GM18861 (cell line): ENCODE measurements at regions not wholly inside any gene's neighbourhood (a gene's known extent, or its start where the extent isn't known, plus 50 kb on each side); places are given as distances from the start of the nearest gene placed in this dataset.
A peak's percentile ranks its signal among the peaks of the same experiment; 100 is the strongest.

ENCODE experiments used
- ATAC-seq: cut with Tn5 transposase; IDR thresholded peaks from one replicate; pipeline ENCODE4 v1.9.1; 2021; ENCODE audit not compliant: unreplicated experiment

DNA sequence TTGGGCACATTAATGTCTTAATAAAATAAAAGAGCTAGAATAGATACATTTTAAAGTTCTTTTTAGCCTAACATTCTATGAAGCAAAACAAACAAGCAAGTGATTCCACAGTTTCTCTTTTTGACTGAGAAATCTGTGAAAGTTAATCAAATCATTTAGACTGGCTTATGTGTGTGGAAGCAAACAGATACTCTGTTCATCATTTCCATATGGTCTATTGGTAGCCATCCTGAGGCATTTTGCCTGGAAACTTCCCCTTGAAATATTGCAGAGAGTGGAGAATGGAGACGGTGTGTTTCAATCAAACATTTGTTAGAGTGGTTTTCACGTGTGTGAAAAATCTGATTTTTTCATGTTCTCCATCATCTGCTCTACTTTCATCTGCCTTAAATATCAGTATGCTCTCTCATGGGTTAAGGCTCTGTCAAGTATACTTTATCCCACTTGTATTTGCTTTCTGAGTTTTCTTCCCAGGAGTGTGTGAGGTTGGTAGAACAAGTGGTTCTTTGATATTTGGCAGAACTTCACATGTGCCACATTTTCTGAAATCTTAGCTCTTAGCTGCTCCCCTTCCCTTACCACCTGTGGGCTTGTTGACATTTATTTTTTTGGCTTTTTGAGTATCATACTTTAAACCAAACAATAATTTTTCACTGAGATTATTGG, 139.1 kb upstream of the PTGFR start:
- ATAC-seq, result no peak

DNA sequence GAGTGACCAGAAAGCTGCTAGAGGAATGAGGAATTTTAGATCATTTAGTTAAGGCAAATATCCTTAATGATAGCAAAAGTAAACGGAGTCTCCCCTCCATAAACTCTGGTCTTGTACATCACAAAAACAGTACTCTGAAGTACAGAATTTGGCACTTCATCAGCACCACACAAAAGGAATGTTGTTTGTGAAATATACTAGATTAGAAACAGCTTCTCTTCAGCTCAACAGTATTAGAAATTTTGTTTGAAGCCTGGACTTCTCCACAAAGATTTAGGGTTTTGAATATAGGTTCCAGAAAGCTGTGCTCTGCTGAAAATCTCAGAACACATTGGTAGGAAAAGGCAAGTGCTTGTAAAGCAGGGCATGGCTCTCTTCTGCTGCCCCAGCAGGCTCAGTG, 135.1 kb upstream of the PTGFR start:
- no peak for ATAC-seq

GRCh38 chr1:78358165-78358564, 132.6 kb upstream of the PTGFR start:
- ATAC-seq, result no peak

GRCh38 chr1:78359666-78360065, 131.1 kb upstream of the PTGFR start:
- no peak for ATAC-seq

- ATAC-seq, result no peak
Observed at GRCh38 chr1:78360584-78360983, 130.2 kb upstream of the PTGFR start.

- no peak for ATAC-seq
Observed at GRCh38 chr1:78367700-78368099, 123.1 kb upstream of the PTGFR start.

DNA sequence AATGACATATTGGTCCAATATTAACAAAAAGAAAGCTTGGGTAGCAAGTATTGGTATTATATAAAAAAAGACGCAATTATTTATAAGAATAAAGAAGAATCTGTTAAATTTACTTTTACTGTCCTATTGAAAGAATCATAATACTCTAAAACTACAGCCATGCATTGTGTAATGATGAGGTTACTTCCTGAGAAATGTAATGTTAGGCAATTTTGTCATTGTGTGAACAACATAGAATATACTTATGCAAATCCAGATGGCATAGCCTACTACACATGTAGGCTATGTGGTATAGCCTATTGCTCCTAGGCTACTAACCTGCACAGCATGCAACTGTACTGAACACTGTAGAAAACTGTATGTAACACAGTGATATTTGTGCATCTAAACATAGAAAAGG, 121.2 kb upstream of the PTGFR start:
- no peak for ATAC-seq

DNA sequence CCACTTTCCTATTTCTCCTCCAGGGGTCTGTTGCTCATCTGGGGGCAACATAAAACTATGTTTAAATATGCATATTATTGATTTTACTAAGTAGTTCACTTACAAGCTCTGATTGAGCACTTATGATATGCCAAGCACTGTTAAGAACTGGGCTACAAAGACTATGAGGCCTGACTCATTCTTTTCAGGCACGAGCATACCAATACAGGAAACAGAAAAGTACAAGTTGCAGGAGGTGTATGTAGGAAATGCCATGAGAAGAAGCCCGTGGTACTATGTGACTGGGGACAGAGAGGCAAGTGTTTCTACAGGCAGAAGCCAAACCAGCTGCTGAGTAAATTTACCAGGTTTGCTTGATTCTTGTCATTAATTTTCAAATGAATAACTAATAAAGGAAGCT, 120.4 kb upstream of the PTGFR start:
- ATAC-seq, result peak; percentile 81

DNA sequence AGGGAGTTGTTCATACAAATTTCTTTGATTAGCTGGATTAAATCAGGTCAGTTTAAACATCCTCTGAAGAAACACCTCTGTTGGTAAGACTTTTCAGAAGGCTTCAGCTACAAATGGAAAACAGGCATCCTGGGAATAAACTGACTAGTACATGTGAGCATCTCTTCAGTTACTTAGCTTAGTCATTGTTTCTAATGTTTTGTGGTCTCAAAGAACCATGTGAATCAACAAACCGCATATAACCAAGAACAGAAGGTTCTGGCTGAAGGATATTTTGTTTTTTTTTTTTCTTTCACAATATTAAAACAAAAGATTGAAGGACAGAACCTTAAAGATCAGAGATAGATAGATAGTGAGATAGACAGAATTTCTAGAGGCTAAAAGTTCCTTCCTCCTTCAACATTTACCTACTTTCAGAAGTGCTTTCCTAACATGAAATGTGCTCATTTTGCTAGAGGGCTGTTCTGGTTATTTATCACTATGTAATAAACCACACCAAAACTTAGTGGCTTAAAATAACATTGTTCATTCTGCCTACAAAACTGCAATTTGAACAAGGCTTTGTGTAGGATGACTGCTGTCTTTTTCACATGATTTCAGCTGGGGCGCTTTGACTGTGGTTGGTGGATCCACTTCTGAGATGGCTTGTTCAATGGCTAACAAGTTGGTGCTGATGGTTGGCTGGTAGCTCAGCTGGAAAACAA, 119.8 kb upstream of the PTGFR start:
- peak; percentile 66 for ATAC-seq

DNA sequence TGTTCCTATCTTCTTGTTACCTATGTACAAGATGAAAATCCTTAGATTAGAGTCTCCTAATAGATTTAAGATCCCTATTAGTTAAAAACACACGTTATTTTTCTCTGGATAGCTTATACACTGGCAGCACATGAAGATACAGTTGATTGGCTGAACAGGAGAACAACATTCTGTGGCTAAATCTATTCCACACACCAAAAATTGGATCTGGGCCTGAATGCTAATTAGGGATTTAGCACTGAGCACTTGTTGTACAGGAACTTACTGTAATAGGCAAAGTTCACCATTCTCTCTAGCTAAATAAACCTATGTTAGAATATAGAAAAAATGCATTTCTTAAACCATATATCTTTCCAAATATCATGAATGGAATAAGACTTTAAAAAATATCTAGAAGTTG, 117.1 kb upstream of the PTGFR start:
- ATAC-seq, result no peak

GRCh38 chr1:78375996-78376395, 114.8 kb upstream of the PTGFR start:
- no peak for ATAC-seq

DNA sequence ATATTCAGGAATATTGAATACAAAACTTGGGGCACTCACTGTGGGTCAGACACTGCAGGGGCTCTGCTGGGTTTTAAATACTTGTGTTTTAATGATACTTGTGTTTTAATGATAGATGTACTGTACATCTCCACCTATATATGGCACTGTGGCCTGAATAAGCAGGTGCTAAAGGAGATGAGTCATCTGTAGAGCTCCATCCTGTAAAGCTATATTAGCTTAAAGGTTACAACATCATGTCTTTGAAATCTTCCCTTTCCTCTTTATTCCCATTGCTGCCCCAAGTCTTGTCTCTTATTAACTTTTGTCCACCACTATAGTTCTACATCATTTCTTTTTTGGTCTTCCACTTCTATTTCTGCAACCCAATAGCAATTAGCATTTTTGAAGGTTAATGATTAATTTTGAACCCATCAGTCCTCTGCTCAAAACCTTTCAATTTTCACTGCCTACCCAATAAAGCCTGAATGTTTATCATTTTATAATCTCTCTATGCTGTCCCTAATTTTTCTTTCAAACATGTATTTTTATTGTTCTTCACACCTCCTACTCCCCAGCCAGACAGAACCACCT, 113.3 kb upstream of the PTGFR start:
- peak; percentile 96 for ATAC-seq

- ATAC-seq, result no peak
Observed at GRCh38 chr1:78383923-78384322, 106.9 kb upstream of the PTGFR start.

DNA sequence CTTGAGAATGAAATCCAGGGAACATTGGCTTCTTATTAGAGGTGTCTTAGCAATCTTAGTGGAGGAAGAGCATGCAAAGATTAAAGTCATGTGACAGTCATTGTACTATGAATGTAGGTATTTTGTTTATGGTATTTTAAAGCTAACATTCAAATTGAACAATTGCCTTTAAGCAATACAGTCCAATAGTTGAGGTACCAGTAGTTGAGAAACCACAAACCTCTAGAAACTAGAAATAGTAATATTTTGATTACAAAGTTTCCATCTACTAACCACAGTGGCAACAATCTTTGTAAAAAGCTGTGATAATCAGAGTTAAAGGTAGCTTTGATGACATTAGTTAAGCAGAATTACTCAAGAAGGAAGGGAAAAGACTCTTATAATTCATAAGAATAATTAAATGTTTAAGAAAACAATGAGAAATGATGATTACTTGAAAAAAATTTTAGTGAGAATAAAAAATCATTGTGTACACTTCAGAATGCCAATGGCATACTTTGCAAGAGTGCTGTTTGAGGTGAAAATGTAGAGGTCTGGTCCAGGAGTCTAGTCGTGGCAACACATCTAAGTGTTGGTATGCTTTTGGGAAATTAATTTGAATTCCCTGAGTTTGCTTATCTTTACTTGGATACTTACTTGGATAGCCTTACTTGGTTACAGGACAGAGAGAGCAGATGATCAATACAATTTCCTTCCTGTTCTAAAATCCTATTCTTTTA, 104.9 kb upstream of the PTGFR start:
- peak; percentile 95 for ATAC-seq

DNA sequence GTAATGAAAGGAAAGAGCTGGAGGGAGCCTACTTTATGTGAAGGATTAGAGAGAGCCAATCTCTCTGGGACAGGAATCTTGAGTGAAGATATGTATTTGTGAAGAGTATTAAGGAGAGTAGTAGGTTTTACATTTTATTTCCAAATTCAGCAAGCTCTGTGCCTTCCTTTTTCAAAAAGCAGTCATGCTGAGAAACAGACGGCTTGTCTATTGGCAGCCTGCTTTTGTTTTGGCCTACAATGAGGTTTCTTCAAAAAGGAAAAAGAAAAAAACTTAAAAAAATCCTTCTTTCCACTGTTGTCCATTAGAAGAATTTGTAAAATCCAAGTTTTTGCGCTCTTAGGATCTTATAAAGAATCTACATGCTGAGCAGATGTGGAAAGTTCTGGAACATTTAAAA, 103.6 kb upstream of the PTGFR start:
- ATAC-seq, result no peak

DNA sequence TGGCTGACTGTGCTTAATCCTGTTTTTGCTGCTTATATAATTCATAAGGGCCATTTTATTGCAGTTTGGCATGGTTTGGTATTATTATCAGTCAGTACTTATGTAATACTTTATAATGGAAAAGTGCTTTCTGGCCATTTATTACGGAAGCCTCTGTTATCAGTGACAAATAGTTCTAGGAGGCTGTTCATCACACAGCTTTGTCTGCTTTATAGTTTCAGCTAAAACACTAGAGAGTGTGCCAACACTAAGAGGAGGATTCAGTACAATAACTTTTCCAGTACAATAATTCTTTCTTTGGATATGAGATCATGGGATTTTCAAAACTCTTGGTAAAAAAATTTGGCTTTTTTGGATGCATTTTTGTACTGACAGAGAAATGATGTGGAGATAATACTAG, 102.9 kb upstream of the PTGFR start:
- no peak for ATAC-seq

GRCh38 chr1:78388275-78388674, 102.5 kb upstream of the PTGFR start:
- ATAC-seq, result no peak

- ATAC-seq, result no peak
Observed at GRCh38 chr1:78401148-78401547, 89.6 kb upstream of the PTGFR start.

DNA sequence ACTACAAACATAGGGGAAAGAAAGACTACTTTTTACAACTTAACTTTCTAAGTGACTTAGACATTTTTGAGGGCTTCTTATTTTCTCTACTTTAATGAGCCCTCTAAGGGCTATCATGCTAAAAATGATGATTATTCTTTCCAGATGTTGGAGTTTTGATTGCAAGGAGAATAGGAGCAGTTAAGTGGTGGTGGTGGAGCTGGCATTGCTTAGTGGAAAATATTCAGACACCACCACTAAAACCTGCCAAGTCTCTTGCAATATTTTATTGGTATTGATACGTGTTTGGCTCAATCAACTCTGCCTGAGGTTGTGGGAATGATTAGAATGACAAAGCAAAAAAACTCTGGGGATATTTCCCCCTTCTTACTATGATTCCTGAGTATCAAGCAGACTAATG, 82.6 kb upstream of the PTGFR start:
- no peak for ATAC-seq

- ATAC-seq, result no peak
Observed at GRCh38 chr1:78408810-78409209, 82.0 kb upstream of the PTGFR start.

DNA sequence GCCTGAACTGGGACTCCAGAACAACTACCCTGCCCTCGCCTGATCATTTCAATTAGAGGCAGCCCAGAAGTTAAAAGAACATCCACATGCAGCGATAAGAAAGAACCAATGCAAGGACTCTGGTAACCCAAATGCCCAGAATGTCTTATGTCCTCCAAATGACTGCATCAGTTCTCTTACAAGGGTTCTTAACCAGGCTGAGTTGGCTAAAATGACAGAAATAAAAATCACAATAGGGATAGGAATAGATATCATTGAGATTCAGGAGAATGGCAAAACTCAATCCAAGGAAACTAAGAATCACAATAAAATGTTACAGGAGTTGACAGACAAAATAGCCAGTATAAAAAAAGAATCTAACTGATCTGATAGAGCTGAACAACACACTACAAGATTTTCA, 80.1 kb upstream of the PTGFR start:
- ATAC-seq, result no peak

GRCh38 chr1:78411707-78412106, 79.1 kb upstream of the PTGFR start:
- no peak for ATAC-seq
